ENCODE measurements at regions not wholly inside any gene's neighbourhood (a gene's known extent, or its start where the extent isn't known, plus 50 kb on each side); places are given as distances from the start of the nearest gene placed in this dataset.

DNA sequence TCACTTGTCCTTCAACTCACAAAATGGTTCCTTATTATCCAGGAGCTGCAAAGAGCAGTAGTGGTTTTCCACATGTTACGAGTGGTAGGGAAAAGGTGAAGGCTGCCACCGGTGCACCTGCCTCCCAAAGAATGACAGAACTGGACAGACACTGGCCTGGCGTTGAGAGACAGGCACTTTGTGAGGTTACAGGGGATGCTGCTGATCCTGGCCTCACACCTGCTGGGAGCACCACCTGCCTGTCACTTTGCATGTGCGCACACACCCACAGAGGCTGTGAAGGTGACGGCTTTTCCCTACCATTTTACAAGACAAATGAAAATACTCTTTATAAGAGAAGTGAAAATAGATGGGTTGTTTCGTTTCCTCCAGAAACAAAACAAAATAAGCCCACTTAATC, 175.3 kb upstream of the B3GAT1 start:
- no peaks in the 10 kb centered on the region for H3K79me2 ChIP-seq (ENCODE audit: insufficient read depth, low read length)
- no peak overlapping the region for H3K9ac ChIP-seq (ENCODE audit: low read length)
- no peak overlapping the region for H3K4me2 ChIP-seq (ENCODE audit: low read length)
- H3K4me1 ChIP-seq (ENCODE audit: control insufficient read depth in 1 of 2, insufficient read depth in 2 of 2, low read length in 2 of 2), result no peaks in the 10 kb centered on the region
- H2AFZ ChIP-seq (ENCODE audit: low read depth, low read length, poor library complexity, severe bottlenecking), result no peak overlapping the region
- TF ChIP-seq, protein P1, sequence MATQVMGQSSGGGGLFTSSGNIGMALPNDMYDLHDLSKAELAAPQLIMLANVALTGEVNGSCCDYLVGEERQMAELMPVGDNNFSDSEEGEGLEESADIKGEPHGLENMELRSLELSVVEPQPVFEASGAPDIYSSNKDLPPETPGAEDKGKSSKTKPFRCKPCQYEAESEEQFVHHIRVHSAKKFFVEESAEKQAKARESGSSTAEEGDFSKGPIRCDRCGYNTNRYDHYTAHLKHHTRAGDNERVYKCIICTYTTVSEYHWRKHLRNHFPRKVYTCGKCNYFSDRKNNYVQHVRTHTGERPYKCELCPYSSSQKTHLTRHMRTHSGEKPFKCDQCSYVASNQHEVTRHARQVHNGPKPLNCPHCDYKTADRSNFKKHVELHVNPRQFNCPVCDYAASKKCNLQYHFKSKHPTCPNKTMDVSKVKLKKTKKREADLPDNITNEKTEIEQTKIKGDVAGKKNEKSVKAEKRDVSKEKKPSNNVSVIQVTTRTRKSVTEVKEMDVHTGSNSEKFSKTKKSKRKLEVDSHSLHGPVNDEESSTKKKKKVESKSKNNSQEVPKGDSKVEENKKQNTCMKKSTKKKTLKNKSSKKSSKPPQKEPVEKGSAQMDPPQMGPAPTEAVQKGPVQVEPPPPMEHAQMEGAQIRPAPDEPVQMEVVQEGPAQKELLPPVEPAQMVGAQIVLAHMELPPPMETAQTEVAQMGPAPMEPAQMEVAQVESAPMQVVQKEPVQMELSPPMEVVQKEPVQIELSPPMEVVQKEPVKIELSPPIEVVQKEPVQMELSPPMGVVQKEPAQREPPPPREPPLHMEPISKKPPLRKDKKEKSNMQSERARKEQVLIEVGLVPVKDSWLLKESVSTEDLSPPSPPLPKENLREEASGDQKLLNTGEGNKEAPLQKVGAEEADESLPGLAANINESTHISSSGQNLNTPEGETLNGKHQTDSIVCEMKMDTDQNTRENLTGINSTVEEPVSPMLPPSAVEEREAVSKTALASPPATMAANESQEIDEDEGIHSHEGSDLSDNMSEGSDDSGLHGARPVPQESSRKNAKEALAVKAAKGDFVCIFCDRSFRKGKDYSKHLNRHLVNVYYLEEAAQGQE (IDR thresholded peaks at IDR 0.05; ENCODE audit: low read depth), result no peak
- TF ChIP-seq ZFX (IDR thresholded peaks at IDR 0.05) (no peak), FOSL1 (IDR thresholded peaks at IDR 0.05; ENCODE audit: low read depth) (no peak), JUND (IDR thresholded peaks at IDR 0.05) (no peak), ELF1 (IDR thresholded peaks at IDR 0.05; ENCODE audit: borderline replicate concordance, low read depth) (no peak), SRF (IDR thresholded peaks at IDR 0.05; ENCODE audit: low read depth) (no peak), TCF7L2 (IDR thresholded peaks at IDR 0.05; ENCODE audit: borderline replicate concordance, extremely low read depth, insufficient read depth, insufficient read length) (no peak), ZNF274 (IDR thresholded peaks at IDR 0.05; ENCODE audit: low read depth, low read length) (no peak), POLR2AphosphoS5 (IDR thresholded peaks at IDR 0.05; ENCODE audit: low read depth, low read length) (no peak)
- TF ChIP-seq, protein P2, sequence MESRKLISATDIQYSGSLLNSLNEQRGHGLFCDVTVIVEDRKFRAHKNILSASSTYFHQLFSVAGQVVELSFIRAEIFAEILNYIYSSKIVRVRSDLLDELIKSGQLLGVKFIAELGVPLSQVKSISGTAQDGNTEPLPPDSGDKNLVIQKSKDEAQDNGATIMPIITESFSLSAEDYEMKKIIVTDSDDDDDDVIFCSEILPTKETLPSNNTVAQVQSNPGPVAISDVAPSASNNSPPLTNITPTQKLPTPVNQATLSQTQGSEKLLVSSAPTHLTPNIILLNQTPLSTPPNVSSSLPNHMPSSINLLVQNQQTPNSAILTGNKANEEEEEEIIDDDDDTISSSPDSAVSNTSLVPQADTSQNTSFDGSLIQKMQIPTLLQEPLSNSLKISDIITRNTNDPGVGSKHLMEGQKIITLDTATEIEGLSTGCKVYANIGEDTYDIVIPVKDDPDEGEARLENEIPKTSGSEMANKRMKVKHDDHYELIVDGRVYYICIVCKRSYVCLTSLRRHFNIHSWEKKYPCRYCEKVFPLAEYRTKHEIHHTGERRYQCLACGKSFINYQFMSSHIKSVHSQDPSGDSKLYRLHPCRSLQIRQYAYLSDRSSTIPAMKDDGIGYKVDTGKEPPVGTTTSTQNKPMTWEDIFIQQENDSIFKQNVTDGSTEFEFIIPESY (IDR thresholded peaks at IDR 0.05; ENCODE audit: extremely low read depth, insufficient replicate concordance, low read length), result no peak
- TF ChIP-seq, protein P3, sequence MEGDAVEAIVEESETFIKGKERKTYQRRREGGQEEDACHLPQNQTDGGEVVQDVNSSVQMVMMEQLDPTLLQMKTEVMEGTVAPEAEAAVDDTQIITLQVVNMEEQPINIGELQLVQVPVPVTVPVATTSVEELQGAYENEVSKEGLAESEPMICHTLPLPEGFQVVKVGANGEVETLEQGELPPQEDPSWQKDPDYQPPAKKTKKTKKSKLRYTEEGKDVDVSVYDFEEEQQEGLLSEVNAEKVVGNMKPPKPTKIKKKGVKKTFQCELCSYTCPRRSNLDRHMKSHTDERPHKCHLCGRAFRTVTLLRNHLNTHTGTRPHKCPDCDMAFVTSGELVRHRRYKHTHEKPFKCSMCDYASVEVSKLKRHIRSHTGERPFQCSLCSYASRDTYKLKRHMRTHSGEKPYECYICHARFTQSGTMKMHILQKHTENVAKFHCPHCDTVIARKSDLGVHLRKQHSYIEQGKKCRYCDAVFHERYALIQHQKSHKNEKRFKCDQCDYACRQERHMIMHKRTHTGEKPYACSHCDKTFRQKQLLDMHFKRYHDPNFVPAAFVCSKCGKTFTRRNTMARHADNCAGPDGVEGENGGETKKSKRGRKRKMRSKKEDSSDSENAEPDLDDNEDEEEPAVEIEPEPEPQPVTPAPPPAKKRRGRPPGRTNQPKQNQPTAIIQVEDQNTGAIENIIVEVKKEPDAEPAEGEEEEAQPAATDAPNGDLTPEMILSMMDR (IDR thresholded peaks at IDR 0.05 in 2 of 3, conservative IDR thresholded peaks at IDR 0.05 in 1 of 3; ENCODE audit: borderline replicate concordance in 1 of 3, insufficient read depth in 1 of 3, low read depth in 2 of 3, low read length in 2 of 3), result no peak
- ChIA-PET CTCF (no interaction called here), POLR2A (no interaction called here), RAD21 (ENCODE audit: low non-redundant PET in 1 of 2, low total read pairs in 2 of 2, uncharacterized antibody in 2 of 2, unreplicated experiment in 2 of 2) (interaction anchor here in 1 of 2 experiments (0.7 kb wide), 1 partner anchor 218 kb away, joined by 3 read pairs; no protein-coding TSS in a partner anchor)
- H4K20me1 ChIP-seq (ENCODE audit: insufficient read depth), result no peaks in the 10 kb centered on the region
- H3K9me3 ChIP-seq (ENCODE audit: control insufficient read depth in 1 of 2, insufficient read depth in 1 of 2, low read depth in 1 of 2, low read length in 2 of 2), result no peaks in the 10 kb centered on the region
- no peaks in the 10 kb centered on the region for H3K9me2 ChIP-seq (ENCODE audit: insufficient read depth)
- intact Hi-C loops (cut with micrococcal nuclease), result no loop called here
- H3K27me3 ChIP-seq (ENCODE audit: insufficient read depth, low read length), result peaks cover 26% of the 10 kb centered on the region
- ATAC-seq (no peak), DNase-seq (ENCODE audit: low read depth, low spot score) (no peak)
- BruUV-seq (replicated peaks), result no TSS peak
- no peaks in the 10 kb centered on the region for H3K36me3 ChIP-seq (ENCODE audit: control insufficient read depth in 1 of 2, insufficient read depth in 2 of 2, low read length in 2 of 2)
- no peak overlapping the region for H3K4me3 ChIP-seq (replicated peaks in 1 of 2; ENCODE audit: low read depth in 1 of 2, low read length in 2 of 2)
- H3K27ac ChIP-seq (ENCODE audit: low read depth, low read length), result no peak overlapping the region

All from HCT116 (cell line).